BE2C (cell line): ENCODE measurements at regions not wholly inside any gene's neighbourhood (a gene's known extent, or its start where the extent isn't known, plus 50 kb on each side); places are given as distances from the start of the nearest gene placed in this dataset.

Experiments used
- DNase-seq: peaks from one replicate; pipeline ENCODE4 v3.0.0-alpha.2; 2020
- H3K27me3 ChIP-seq: fragments of 250-450 bp; sonication (Bioruptor Pico); 2 replicates; pipeline ENCODE4 v1.5.1; 2020; ENCODE audit warnings: mild to moderate bottlenecking
- H3K36me3 ChIP-seq: fragments of 250-450 bp; sonication (Bioruptor Pico); 2 replicates; pipeline ENCODE4 v1.5.1; 2020; ENCODE audit warnings: mild to moderate bottlenecking
- H3K4me1 ChIP-seq: fragments of 250-450 bp; sonication (Bioruptor Pico); 2 replicates; pipeline ENCODE4 v1.5.1; 2020
- H3K4me3 ChIP-seq: 2 replicates; pipeline ENCODE4 v1.5.1; 2011; ENCODE audit warnings: low read depth, low read length
- H3K9me3 ChIP-seq: fragments of 250-450 bp; sonication (Bioruptor Pico); 2 replicates; pipeline ENCODE4 v1.5.1; 2020
- TF ChIP-seq, protein P1 (sequence below): IDR thresholded peaks from 2 replicates; pipeline ENCODE4 v1.5.1; 2012; ENCODE audit warnings: mild to moderate bottlenecking, low read depth, low read length

- H3K4me1 ChIP-seq, result no peaks in the 10 kb centered on the region
- no peaks in the 10 kb centered on the region for H3K36me3 ChIP-seq
- no peaks in the 10 kb centered on the region for H3K27me3 ChIP-seq
- H3K4me3 ChIP-seq, result no peak overlapping the region
- no peaks in the 10 kb centered on the region for H3K9me3 ChIP-seq
- TF ChIP-seq, protein P1, sequence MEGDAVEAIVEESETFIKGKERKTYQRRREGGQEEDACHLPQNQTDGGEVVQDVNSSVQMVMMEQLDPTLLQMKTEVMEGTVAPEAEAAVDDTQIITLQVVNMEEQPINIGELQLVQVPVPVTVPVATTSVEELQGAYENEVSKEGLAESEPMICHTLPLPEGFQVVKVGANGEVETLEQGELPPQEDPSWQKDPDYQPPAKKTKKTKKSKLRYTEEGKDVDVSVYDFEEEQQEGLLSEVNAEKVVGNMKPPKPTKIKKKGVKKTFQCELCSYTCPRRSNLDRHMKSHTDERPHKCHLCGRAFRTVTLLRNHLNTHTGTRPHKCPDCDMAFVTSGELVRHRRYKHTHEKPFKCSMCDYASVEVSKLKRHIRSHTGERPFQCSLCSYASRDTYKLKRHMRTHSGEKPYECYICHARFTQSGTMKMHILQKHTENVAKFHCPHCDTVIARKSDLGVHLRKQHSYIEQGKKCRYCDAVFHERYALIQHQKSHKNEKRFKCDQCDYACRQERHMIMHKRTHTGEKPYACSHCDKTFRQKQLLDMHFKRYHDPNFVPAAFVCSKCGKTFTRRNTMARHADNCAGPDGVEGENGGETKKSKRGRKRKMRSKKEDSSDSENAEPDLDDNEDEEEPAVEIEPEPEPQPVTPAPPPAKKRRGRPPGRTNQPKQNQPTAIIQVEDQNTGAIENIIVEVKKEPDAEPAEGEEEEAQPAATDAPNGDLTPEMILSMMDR, result no peak
- DNase-seq, result no peak
Observed at GRCh38 chr10:64726466-64726865, 1205.3 kb downstream of the REEP3 start.

DNA sequence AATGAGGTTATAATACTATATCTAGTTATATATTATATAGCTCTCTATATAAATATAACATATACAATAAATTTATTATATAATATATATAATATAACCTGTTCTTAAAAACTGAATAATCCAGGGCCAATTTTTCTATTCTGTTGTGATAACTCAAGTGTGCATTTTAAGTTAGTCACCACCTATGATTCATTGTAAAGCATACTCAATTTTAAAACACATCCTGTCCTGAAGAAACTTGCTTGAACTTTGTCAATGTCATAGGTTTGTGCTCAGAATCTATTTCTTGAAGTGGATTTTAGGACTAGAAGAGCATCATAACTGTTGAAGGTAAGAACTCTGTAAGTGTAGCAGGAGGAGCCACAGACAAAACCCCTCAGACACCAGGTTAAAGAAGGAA lies 1209.8 kb downstream of the REEP3 start:
- no peak for DNase-seq
- TF ChIP-seq, protein P1, result no peak
- no peaks in the 10 kb centered on the region for H3K36me3 ChIP-seq
- no peak overlapping the region for H3K4me3 ChIP-seq
- no peaks in the 10 kb centered on the region for H3K9me3 ChIP-seq
- no peaks in the 10 kb centered on the region for H3K4me1 ChIP-seq
- H3K27me3 ChIP-seq, result no peaks in the 10 kb centered on the region

DNA sequence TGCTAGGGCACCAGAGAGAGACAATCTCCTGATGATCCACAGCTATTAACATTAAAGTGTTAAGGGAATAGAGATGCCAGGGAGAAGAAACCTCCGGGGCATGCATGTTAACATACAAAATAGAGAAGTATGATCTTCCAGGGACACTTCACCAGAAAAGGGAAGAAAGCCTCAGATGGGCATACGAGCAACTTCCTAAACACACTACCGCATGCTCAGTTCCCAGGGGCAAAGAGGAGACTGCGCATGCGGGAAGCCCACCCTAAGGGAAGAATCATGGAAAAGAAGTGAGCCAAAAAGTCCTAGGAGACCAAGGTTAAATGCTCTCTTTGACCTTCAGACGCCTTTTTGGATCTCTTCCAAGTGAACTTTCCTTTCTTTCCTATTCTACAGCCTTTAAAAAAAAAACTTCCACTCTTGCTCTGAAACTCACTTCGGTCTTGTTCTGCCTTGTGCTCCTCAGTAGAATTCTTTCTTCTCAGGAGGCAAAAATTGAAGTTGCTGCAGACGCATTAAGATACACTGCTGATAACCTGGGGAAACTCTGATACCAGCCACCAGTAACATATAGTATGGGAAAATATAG lies 1211.3 kb downstream of the REEP3 start:
- no peaks in the 10 kb centered on the region for H3K27me3 ChIP-seq
- no peak for DNase-seq
- TF ChIP-seq, protein P1, result no peak
- no peaks in the 10 kb centered on the region for H3K4me1 ChIP-seq
- no peak overlapping the region for H3K4me3 ChIP-seq
- H3K9me3 ChIP-seq, result no peaks in the 10 kb centered on the region; the same call in 1 of the 2 replicates
- H3K36me3 ChIP-seq, result no peaks in the 10 kb centered on the region

DNA sequence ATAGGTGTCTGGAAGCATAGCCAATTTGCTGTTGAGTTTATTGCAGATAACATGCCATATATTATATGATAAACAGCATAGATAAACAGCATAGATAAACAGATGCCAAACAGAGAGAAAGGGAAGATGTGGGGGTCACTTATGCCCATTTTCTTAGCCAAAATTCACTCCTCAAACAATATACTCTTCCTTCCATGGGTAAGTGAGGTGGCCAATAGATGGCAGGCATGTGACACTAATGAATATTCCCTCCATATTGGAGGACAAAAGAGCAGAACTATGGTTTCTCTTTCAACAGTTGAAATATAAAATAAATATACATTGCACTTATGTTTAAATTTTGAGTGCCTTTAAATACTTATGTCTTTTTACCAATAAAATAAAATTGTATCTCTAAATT lies 1212.8 kb downstream of the REEP3 start:
- Histone ChIP-seq H3K4me1 (no peaks in the 10 kb centered on the region), H3K36me3 (no peaks in the 10 kb centered on the region), H3K27me3 (no peaks in the 10 kb centered on the region), H3K4me3 (no peak overlapping the region), H3K9me3 (no peaks in the 10 kb centered on the region; the same call in 1 of the 2 replicates)
- TF ChIP-seq, protein P1, result peak; percentile 73
- DNase-seq, result peak; percentile 43

- Histone ChIP-seq H3K4me3 (no peak overlapping the region), H3K27me3 (no peaks in the 10 kb centered on the region), H3K4me1 (no peaks in the 10 kb centered on the region), H3K36me3 (no peaks in the 10 kb centered on the region), H3K9me3 (no peaks in the 10 kb centered on the region; the same call in 1 of the 2 replicates)
- DNase-seq, result no peak
- TF ChIP-seq, protein P1, result no peak
Observed at GRCh38 chr10:64738462-64738861, 1217.3 kb downstream of the REEP3 start.

DNA sequence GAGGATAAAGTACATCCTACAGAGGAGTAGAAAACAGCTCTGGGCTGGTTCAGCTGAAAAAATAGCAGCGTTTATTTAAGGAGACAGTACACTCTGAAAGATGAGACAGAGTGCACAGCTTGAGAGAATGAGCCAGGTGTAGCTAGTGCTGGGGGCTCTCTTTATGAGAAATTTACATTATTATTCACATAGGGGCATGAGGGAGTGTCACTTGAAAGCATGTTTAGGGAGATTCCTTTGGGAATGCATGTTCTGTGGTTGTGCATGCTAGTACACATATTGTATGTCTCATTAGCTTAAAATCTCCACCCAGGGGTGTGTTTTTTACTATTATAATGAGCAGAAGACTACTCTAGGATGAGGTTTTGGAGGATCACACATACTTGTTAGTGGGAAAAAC lies 1224.4 kb downstream of the REEP3 start:
- Histone ChIP-seq H3K27me3 (no peaks in the 10 kb centered on the region), H3K4me3 (no peak overlapping the region), H3K36me3 (no peaks in the 10 kb centered on the region), H3K4me1 (no peaks in the 10 kb centered on the region), H3K9me3 (no peaks in the 10 kb centered on the region)
- TF ChIP-seq, protein P1, result no peak
- no peak for DNase-seq
